Neural cell (in vitro differentiated cells): ENCODE measurements at regions not wholly inside any gene's neighbourhood (a gene's known extent, or its start where the extent isn't known, plus 50 kb on each side); places are given as distances from the start of the nearest gene placed in this dataset.

Source experiments
- EP300 ChIP-seq: fragments of 450-650 bp; conservative IDR thresholded peaks from 2 replicates; pipeline ENCODE4 v1.6.1; 2014; ENCODE audit warnings: antibody characterized with exemption, mild to moderate bottlenecking, moderate library complexity; ENCODE audit not compliant: poor library complexity, severe bottlenecking
- EZH2 ChIP-seq: fragments of 200-600, 300-800 bp; shearing (Covaris generic), sonication (generic); IDR thresholded peaks from 2 replicates; pipeline ENCODE4 v1.6.1; 2014; ENCODE audit warnings: antibody characterized with exemption, low read length, borderline replicate concordance, mild to moderate bottlenecking; ENCODE audit not compliant: insufficient read depth, poor library complexity, severe bottlenecking
- POLR2AphosphoS5 ChIP-seq: IDR thresholded peaks from 2 replicates; pipeline ENCODE4 v1.6.1; 2012
- RAD21 ChIP-seq: fragments of 450-650 bp; conservative IDR thresholded peaks from 2 replicates; pipeline ENCODE4 v1.6.1; 2014; ENCODE audit warnings: antibody characterized with exemption, mild to moderate bottlenecking, moderate library complexity
- TF ChIP-seq, protein P1 (sequence below): fragments of 450-650 bp; IDR thresholded peaks from 2 replicates; pipeline ENCODE4 v1.5.1; 2014; ENCODE audit warnings: antibody characterized with exemption, mild to moderate bottlenecking, moderate library complexity; ENCODE audit not compliant: poor library complexity, severe bottlenecking

DNA sequence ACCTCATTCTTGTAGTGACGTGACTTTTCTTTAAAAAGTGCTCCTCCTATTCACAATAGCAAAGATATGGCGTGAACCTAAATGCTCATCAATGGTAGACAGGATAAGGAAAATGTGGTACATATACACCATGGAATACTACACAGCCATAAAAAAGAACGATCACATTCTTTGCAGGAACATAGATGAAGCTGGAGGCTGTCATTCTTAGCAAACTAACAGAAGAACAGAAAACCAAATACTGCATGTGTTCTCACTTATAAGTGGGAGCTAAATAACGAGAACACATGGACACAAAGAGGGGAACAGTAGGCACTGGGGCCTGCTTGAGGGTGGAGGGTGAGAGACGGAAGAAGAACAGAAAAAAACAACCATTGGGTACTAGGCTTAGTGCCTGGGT, 59.9 kb upstream of the FGFR2 start:
- TF ChIP-seq EZH2 (no peak), EP300 (no peak), POLR2AphosphoS5 (no peak), RAD21 (no peak)
- TF ChIP-seq, protein P1, sequence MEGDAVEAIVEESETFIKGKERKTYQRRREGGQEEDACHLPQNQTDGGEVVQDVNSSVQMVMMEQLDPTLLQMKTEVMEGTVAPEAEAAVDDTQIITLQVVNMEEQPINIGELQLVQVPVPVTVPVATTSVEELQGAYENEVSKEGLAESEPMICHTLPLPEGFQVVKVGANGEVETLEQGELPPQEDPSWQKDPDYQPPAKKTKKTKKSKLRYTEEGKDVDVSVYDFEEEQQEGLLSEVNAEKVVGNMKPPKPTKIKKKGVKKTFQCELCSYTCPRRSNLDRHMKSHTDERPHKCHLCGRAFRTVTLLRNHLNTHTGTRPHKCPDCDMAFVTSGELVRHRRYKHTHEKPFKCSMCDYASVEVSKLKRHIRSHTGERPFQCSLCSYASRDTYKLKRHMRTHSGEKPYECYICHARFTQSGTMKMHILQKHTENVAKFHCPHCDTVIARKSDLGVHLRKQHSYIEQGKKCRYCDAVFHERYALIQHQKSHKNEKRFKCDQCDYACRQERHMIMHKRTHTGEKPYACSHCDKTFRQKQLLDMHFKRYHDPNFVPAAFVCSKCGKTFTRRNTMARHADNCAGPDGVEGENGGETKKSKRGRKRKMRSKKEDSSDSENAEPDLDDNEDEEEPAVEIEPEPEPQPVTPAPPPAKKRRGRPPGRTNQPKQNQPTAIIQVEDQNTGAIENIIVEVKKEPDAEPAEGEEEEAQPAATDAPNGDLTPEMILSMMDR: no peak
